HAP-1 (cell line): ENCODE measurements at regions not wholly inside any gene's neighbourhood (a gene's known extent, or its start where the extent isn't known, plus 50 kb on each side); places are given as distances from the start of the nearest gene placed in this dataset.

Source experiments
- DNase-seq, 2 experiments: peaks; one replicate each; pipeline ENCODE4 v3.0.0-alpha.2; 2016 to 2020; ENCODE audit warnings: low spot score in 2 of 2
- H3K27me3 ChIP-seq: fragments of 250-450 bp; sonication (Bioruptor Pico); 2 replicates; pipeline ENCODE4 v1.5.1; 2020; ENCODE audit warnings: low read depth, mild to moderate bottlenecking, moderate library complexity
- H3K36me3 ChIP-seq: fragments of 250-450 bp; sonication (Bioruptor Pico); replicated peaks from 2 replicates; pipeline ENCODE4 v1.5.1; 2020; ENCODE audit warnings: mild to moderate bottlenecking
- H3K4me1 ChIP-seq: fragments of 250-450 bp; sonication (Bioruptor Pico); 2 replicates; pipeline ENCODE4 v1.5.1; 2020; ENCODE audit warnings: mild to moderate bottlenecking
- H3K4me3 ChIP-seq: fragments of 250-450 bp; sonication (Bioruptor Pico); 2 replicates; pipeline ENCODE4 v1.5.1; 2020; ENCODE audit warnings: mild to moderate bottlenecking, moderate library complexity
- H3K9me3 ChIP-seq: fragments of 250-450 bp; sonication (Bioruptor Pico); 2 replicates; pipeline ENCODE4 v1.5.1; 2020; ENCODE audit warnings: mild to moderate bottlenecking, moderate library complexity
- in situ Hi-C: fragments of 300-500 bp; cut with MboI; formaldehyde crosslinking; loops from 3 replicates; pipeline ENCODE4 v1.14.3; 2020; ENCODE audit warnings: low sequenced_read_pairs, inconsistent platforms, mixed read lengths

- in situ Hi-C loops: no loop called here
- no peak for DNase-seq
- H3K27me3 ChIP-seq: no peaks in the 10 kb centered on the region
- H3K9me3 ChIP-seq: no peaks in the 10 kb centered on the region
- no peak overlapping the region for H3K4me3 ChIP-seq
- no peaks in the 10 kb centered on the region for H3K36me3 ChIP-seq
- H3K4me1 ChIP-seq: peaks cover 9% of the 10 kb centered on the region; the same call in 1 of the 2 replicates
Observed at GRCh38 chr21:16863362-16863905, 649.4 kb upstream of the CXADR start.

- DNase-seq: no peak
- Histone ChIP-seq H3K9me3 (no peaks in the 10 kb centered on the region), H3K4me3 (no peak overlapping the region), H3K36me3 (no peaks in the 10 kb centered on the region), H3K4me1 (peaks cover 9% of the 10 kb centered on the region; the same call in 1 of the 2 replicates), H3K27me3 (no peaks in the 10 kb centered on the region)
- in situ Hi-C loops: no loop called here
Observed at GRCh38 chr21:16863908-16864307, 648.9 kb upstream of the CXADR start.

- no peaks in the 10 kb centered on the region for H3K36me3 ChIP-seq
- no peak for DNase-seq
- H3K4me1 ChIP-seq: peaks cover 9% of the 10 kb centered on the region; the same call in 1 of the 2 replicates
- in situ Hi-C loops: no loop called here
- no peaks in the 10 kb centered on the region for H3K27me3 ChIP-seq
- H3K4me3 ChIP-seq: no peak overlapping the region
- H3K9me3 ChIP-seq: no peaks in the 10 kb centered on the region
Observed at GRCh38 chr21:16865632-16866031, 647.2 kb upstream of the CXADR start.

GRCh38 chr21:16866851-16867250, 646.0 kb upstream of the CXADR start:
- DNase-seq: no peak
- H3K4me3 ChIP-seq: no peak overlapping the region
- H3K36me3 ChIP-seq: no peaks in the 10 kb centered on the region
- in situ Hi-C loops: no loop called here
- H3K9me3 ChIP-seq: no peaks in the 10 kb centered on the region
- H3K4me1 ChIP-seq: peaks cover 7% of the 10 kb centered on the region; the same call in 1 of the 2 replicates
- no peaks in the 10 kb centered on the region for H3K27me3 ChIP-seq

GRCh38 chr21:16870103-16870502, 642.7 kb upstream of the CXADR start:
- Histone ChIP-seq H3K4me3 (no peak overlapping the region), H3K27me3 (no peaks in the 10 kb centered on the region), H3K9me3 (no peaks in the 10 kb centered on the region), H3K36me3 (no peaks in the 10 kb centered on the region), H3K4me1 (no peaks in the 10 kb centered on the region)
- no peak for DNase-seq
- in situ Hi-C loops: no loop called here

- no peaks in the 10 kb centered on the region for H3K4me1 ChIP-seq
- in situ Hi-C loops: no loop called here
- H3K9me3 ChIP-seq: no peaks in the 10 kb centered on the region
Observed at GRCh38 chr21:16872616-16873015, 640.2 kb upstream of the CXADR start.

GRCh38 chr21:16873176-16873575, 639.7 kb upstream of the CXADR start:
- Histone ChIP-seq H3K4me1 (no peaks in the 10 kb centered on the region), H3K4me3 (no peak overlapping the region), H3K9me3 (no peaks in the 10 kb centered on the region), H3K27me3 (no peaks in the 10 kb centered on the region), H3K36me3 (no peaks in the 10 kb centered on the region)
- in situ Hi-C loops: no loop called here
- no peak for DNase-seq

More at GRCh38 chr21:16872616-16873015, 640.2 kb upstream of the CXADR start:
- DNase-seq: no peak
- Histone ChIP-seq H3K4me3 (no peak overlapping the region), H3K36me3 (no peaks in the 10 kb centered on the region), H3K27me3 (no peaks in the 10 kb centered on the region)

- H3K4me1 ChIP-seq: no peaks in the 10 kb centered on the region
- no peak for DNase-seq
- H3K36me3 ChIP-seq: no peaks in the 10 kb centered on the region
- in situ Hi-C loops: no loop called here
- H3K4me3 ChIP-seq: no peak overlapping the region
- H3K27me3 ChIP-seq: no peaks in the 10 kb centered on the region
- H3K9me3 ChIP-seq: no peaks in the 10 kb centered on the region
Observed at GRCh38 chr21:16873596-16873995, 639.2 kb upstream of the CXADR start.

- H3K27me3 ChIP-seq: no peaks in the 10 kb centered on the region
- no peak overlapping the region for H3K4me3 ChIP-seq
- in situ Hi-C loops: no loop called here
- no peaks in the 10 kb centered on the region for H3K36me3 ChIP-seq
- H3K9me3 ChIP-seq: no peaks in the 10 kb centered on the region
- DNase-seq: no peak
- no peaks in the 10 kb centered on the region for H3K4me1 ChIP-seq
Observed at GRCh38 chr21:16879479-16879878, 633.4 kb upstream of the CXADR start.

- no peaks in the 10 kb centered on the region for H3K4me1 ChIP-seq
- H3K36me3 ChIP-seq: no peaks in the 10 kb centered on the region
- H3K27me3 ChIP-seq: no peaks in the 10 kb centered on the region
- no peak overlapping the region for H3K4me3 ChIP-seq
- in situ Hi-C loops: no loop called here
- peak; percentile 16 to 26 for DNase-seq
- no peaks in the 10 kb centered on the region for H3K9me3 ChIP-seq
Observed at GRCh38 chr21:16891821-16892220, 621.0 kb upstream of the CXADR start.

- no peak for DNase-seq
- no peaks in the 10 kb centered on the region for H3K9me3 ChIP-seq
- H3K4me1 ChIP-seq: no peaks in the 10 kb centered on the region; the same call in 1 of the 2 replicates
- H3K27me3 ChIP-seq: no peaks in the 10 kb centered on the region
- in situ Hi-C loops: no loop called here
- H3K36me3 ChIP-seq: no peaks in the 10 kb centered on the region
- no peak overlapping the region for H3K4me3 ChIP-seq
Observed at GRCh38 chr21:16900685-16901084, 612.2 kb upstream of the CXADR start.

- no peaks in the 10 kb centered on the region for H3K9me3 ChIP-seq
- H3K36me3 ChIP-seq: no peaks in the 10 kb centered on the region
- H3K4me1 ChIP-seq: no peaks in the 10 kb centered on the region
- in situ Hi-C loops: no loop called here
- no peaks in the 10 kb centered on the region for H3K27me3 ChIP-seq
- no peak overlapping the region for H3K4me3 ChIP-seq
- DNase-seq: no peak
Observed at GRCh38 chr21:16908077-16908476, 604.8 kb upstream of the CXADR start.

- no peaks in the 10 kb centered on the region for H3K4me1 ChIP-seq
- no peaks in the 10 kb centered on the region for H3K27me3 ChIP-seq
- in situ Hi-C loops: no loop called here
Observed at GRCh38 chr21:16910435-16911165, 602.2 kb upstream of the CXADR start.

GRCh38 chr21:16911166-16911607, 601.7 kb upstream of the CXADR start:
- H3K27me3 ChIP-seq: no peaks in the 10 kb centered on the region
- H3K9me3 ChIP-seq: no peaks in the 10 kb centered on the region; the same call in 1 of the 2 replicates
- H3K36me3 ChIP-seq: no peaks in the 10 kb centered on the region
- H3K4me1 ChIP-seq: no peaks in the 10 kb centered on the region
- H3K4me3 ChIP-seq: no peak overlapping the region
- in situ Hi-C loops: no loop called here
- no peak for DNase-seq

More at GRCh38 chr21:16910435-16911165, 602.2 kb upstream of the CXADR start:
- DNase-seq: no peak
- Histone ChIP-seq H3K4me3 (no peak overlapping the region), H3K36me3 (no peaks in the 10 kb centered on the region), H3K9me3 (no peaks in the 10 kb centered on the region; the same call in 1 of the 2 replicates)
